Fibroblast of skin of back (primary cell): ENCODE measurements at regions not wholly inside any gene's neighbourhood (a gene's known extent, or its start where the extent isn't known, plus 50 kb on each side); places are given as distances from the start of the nearest gene placed in this dataset.
"Not testable (repeated sequence)": the region's sequence is repeated elsewhere in the genome, so short reads cannot be mapped to it uniquely, and the experiment has no call there.

Experiments used
- DNase-seq: peaks from one replicate; pipeline ENCODE4 v3.0.0-alpha.2; 2013

- no peak for DNase-seq
Measured at GRCh38 chr6:141491684-141492083, 641.0 kb upstream of the GJE1 start.

GRCh38 chr6:141490982-141491381, 641.7 kb upstream of the GJE1 start:
- DNase-seq = no peak

- DNase-seq = no peak
Measured at GRCh38 chr6:141488488-141488887, 644.2 kb upstream of the GJE1 start.

GRCh38 chr6:141486942-141487341, 645.8 kb upstream of the GJE1 start:
- DNase-seq = no peak

GRCh38 chr6:141484711-141485110, 648.0 kb upstream of the GJE1 start:
- DNase-seq = no peak

- peak; percentile 98 for DNase-seq
Measured at GRCh38 chr6:141483598-141484061, 649.1 kb upstream of the GJE1 start.

GRCh38 chr6:141482796-141483597, 649.7 kb upstream of the GJE1 start:
- DNase-seq = no peak

- DNase-seq = peak; percentile 39
Measured at GRCh38 chr6:141475259-141475658, 657.5 kb upstream of the GJE1 start.

- DNase-seq = no peak
Measured at GRCh38 chr6:141472162-141472928, 660.4 kb upstream of the GJE1 start.

- DNase-seq = no peak
Measured at GRCh38 chr6:141470810-141471209, 661.9 kb upstream of the GJE1 start.

GRCh38 chr6:141467881-141468280, 664.8 kb upstream of the GJE1 start:
- DNase-seq = peak; percentile 35

- DNase-seq = no peak
Measured at GRCh38 chr6:141467041-141467440, 665.7 kb upstream of the GJE1 start.

- DNase-seq = no peak
Measured at GRCh38 chr6:141464896-141465295, 667.8 kb upstream of the GJE1 start.

- peak; percentile 51 for DNase-seq
Measured at GRCh38 chr6:141464490-141464889, 668.2 kb upstream of the GJE1 start.

- peak; percentile 58 for DNase-seq
Measured at GRCh38 chr6:141463237-141463977, 669.3 kb upstream of the GJE1 start.

GRCh38 chr6:141460743-141461484, 671.8 kb upstream of the GJE1 start:
- no peak for DNase-seq

GRCh38 chr6:141460245-141460644, 672.5 kb upstream of the GJE1 start:
- not testable (repeated sequence) for DNase-seq

GRCh38 chr6:141457984-141458383, 674.7 kb upstream of the GJE1 start:
- not testable (repeated sequence) for DNase-seq

- no peak for DNase-seq
Measured at GRCh38 chr6:141452354-141452686, 680.4 kb upstream of the GJE1 start.

- DNase-seq = peak; percentile 94
Measured at GRCh38 chr6:141451511-141452353, 681.0 kb upstream of the GJE1 start.

GRCh38 chr6:141451181-141451510, 681.6 kb upstream of the GJE1 start:
- no peak for DNase-seq
